GM19023 (cell line): ENCODE measurements at regions not wholly inside any gene's neighbourhood (a gene's known extent, or its start where the extent isn't known, plus 50 kb on each side); places are given as distances from the start of the nearest gene placed in this dataset.
A peak's percentile ranks its signal among the peaks of the same experiment; 100 is the strongest.

ENCODE experiments used
- ATAC-seq: cut with Tn5 transposase; IDR thresholded peaks from one replicate; pipeline ENCODE4 v1.9.1; 2021; ENCODE audit warnings: mild to moderate bottlenecking, moderate library complexity; ENCODE audit not compliant: unreplicated experiment

- ATAC-seq = no peak
Measured at GRCh38 chr9:129476821-129477611, 143.9 kb downstream of the C9orf50 start.

- ATAC-seq = no peak
Measured at GRCh38 chr9:129474740-129475404, 146.0 kb downstream of the C9orf50 start.

- ATAC-seq = no peak
Measured at GRCh38 chr9:129473523-129474244, 147.2 kb downstream of the C9orf50 start.

- no peak for ATAC-seq
Measured at GRCh38 chr9:129472651-129473102, 148.2 kb downstream of the C9orf50 start.

- ATAC-seq = no peak
Measured at GRCh38 chr9:129471201-129472019, 149.5 kb downstream of the C9orf50 start.

- no peak for ATAC-seq
Measured at GRCh38 chr9:129469988-129470316, 150.9 kb downstream of the C9orf50 start.

GRCh38 chr9:129469188-129469987 lies 151.5 kb downstream of the C9orf50 start:
- ATAC-seq = no peak

GRCh38 chr9:129467739-129468666 lies 152.9 kb downstream of the C9orf50 start:
- ATAC-seq = no peak

- ATAC-seq = no peak
Measured at GRCh38 chr9:129467004-129467588, 153.8 kb downstream of the C9orf50 start.

- ATAC-seq = no peak
Measured at GRCh38 chr9:129465834-129466535, 154.9 kb downstream of the C9orf50 start.

GRCh38 chr9:129464972-129465833 lies 155.7 kb downstream of the C9orf50 start:
- no peak for ATAC-seq

- ATAC-seq = no peak
Measured at GRCh38 chr9:129463994-129464393, 156.9 kb downstream of the C9orf50 start.

- no peak for ATAC-seq
Measured at GRCh38 chr9:129463477-129463876, 157.4 kb downstream of the C9orf50 start.

- no peak for ATAC-seq
Measured at GRCh38 chr9:129462360-129462759, 158.5 kb downstream of the C9orf50 start.

GRCh38 chr9:129460323-129461261 lies 160.3 kb downstream of the C9orf50 start:
- peak; percentile 75 for ATAC-seq
